DND-41 (cell line): ENCODE measurements at regions not wholly inside any gene's neighbourhood (a gene's known extent, or its start where the extent isn't known, plus 50 kb on each side); places are given as distances from the start of the nearest gene placed in this dataset.

Experiments used
- ATAC-seq: fragments of 200-7000 bp; cut with Tn5 transposase; 3 replicates; pipeline ENCODE4 v1.9.1; 2021; ENCODE audit warnings: low read depth; ENCODE audit not compliant: insufficient read depth
- DNase-seq: peaks from one replicate; pipeline ENCODE4 v3.0.0-alpha.2; 2020
- H2AFZ ChIP-seq: 2 replicates; pipeline ENCODE4 v1.6.0; 2012; ENCODE audit warnings: low read depth, low read length
- H3K27ac ChIP-seq: 2 replicates; pipeline ENCODE4 v1.5.1; 2012; ENCODE audit warnings: low read length, inconsistent platforms
- H3K27me3 ChIP-seq: fragments of 200-600 bp; sonication (generic); 2 replicates; pipeline ENCODE4 v1.6.0; 2012; ENCODE audit warnings: low read length, mild to moderate bottlenecking, inconsistent platforms; ENCODE audit not compliant: insufficient read depth, poor library complexity
- H3K36me3 ChIP-seq: 2 replicates; pipeline ENCODE4 v1.5.1; 2012; ENCODE audit warnings: low read length, inconsistent platforms; ENCODE audit not compliant: insufficient read depth
- H3K4me1 ChIP-seq: 2 replicates; pipeline ENCODE4 v1.5.1; 2012; ENCODE audit warnings: mild to moderate bottlenecking, low read length; ENCODE audit not compliant: insufficient read depth
- H3K4me2 ChIP-seq: 2 replicates; pipeline ENCODE4 v1.6.0; 2012; ENCODE audit warnings: mild to moderate bottlenecking, moderate library complexity, low read length, inconsistent platforms; ENCODE audit not compliant: insufficient read depth
- H3K4me3 ChIP-seq, 2 experiments: fragments of 200-600 bp in 1 of 2; shearing (Covaris generic) in 1 of 2; 2 replicates each; pipeline ENCODE4 v1.5.1; 2012 to 2016; ENCODE audit warnings: inconsistent platforms in 2 of 2, low read length in 2 of 2, mild to moderate bottlenecking in 2 of 2, low read depth in 1 of 2, moderate library complexity in 1 of 2
- H3K79me2 ChIP-seq: 2 replicates; pipeline ENCODE4 v1.6.0; 2012; ENCODE audit warnings: low read length, inconsistent platforms; ENCODE audit not compliant: insufficient read depth
- H3K9ac ChIP-seq: 2 replicates; pipeline ENCODE4 v1.6.0; 2012; ENCODE audit warnings: low read depth, mild to moderate bottlenecking, inconsistent platforms, low read length, moderate library complexity
- H3K9me3 ChIP-seq: 2 replicates; pipeline ENCODE4 v1.5.1; 2012; ENCODE audit warnings: low read length, moderate library complexity, mild to moderate bottlenecking, inconsistent platforms; ENCODE audit not compliant: insufficient read depth, severe bottlenecking
- H4K20me1 ChIP-seq: 2 replicates; pipeline ENCODE4 v1.6.0; 2012; ENCODE audit warnings: low read length; ENCODE audit not compliant: insufficient read depth
- CTCF ChIP-seq: IDR thresholded peaks from 2 replicates; pipeline ENCODE4 v1.5.1; 2012; ENCODE audit warnings: borderline replicate concordance, low read length, moderate library complexity, mild to moderate bottlenecking; ENCODE audit not compliant: poor library complexity, severe bottlenecking; ENCODE audit errors: extremely low read depth
- EZH2 ChIP-seq: IDR thresholded peaks from 3 replicates; pipeline ENCODE4 v1.6.1; 2012; ENCODE audit warnings: borderline replicate concordance, low read depth, mild to moderate bottlenecking, moderate library complexity, low read length, inconsistent platforms; ENCODE audit not compliant: severe bottlenecking

- Histone ChIP-seq H2AFZ (no peak overlapping the region), H3K79me2 (no peaks in the 10 kb centered on the region), H3K36me3 (no peaks in the 10 kb centered on the region), H3K4me3 (no peak overlapping the region), H3K27ac (no peak overlapping the region), H3K9ac (no peak overlapping the region), H3K9me3 (no peaks in the 10 kb centered on the region), H4K20me1 (peaks cover 3% of the 10 kb centered on the region; the same call in 1 of the 2 replicates), H3K4me2 (no peak overlapping the region), H3K4me1 (no peaks in the 10 kb centered on the region), H3K27me3 (peaks cover 7% of the 10 kb centered on the region)
- DNase-seq: no peak
- no peak for ATAC-seq
- no peak for TF ChIP-seq EZH2
- no peak for TF ChIP-seq CTCF
Observed at GRCh38 chr12:107616941-107617340, 68.7 kb upstream of the PWP1 start.

- ATAC-seq (no peak), DNase-seq (no peak)
- H3K79me2 ChIP-seq: no peaks in the 10 kb centered on the region
- TF ChIP-seq EZH2 (no peak), CTCF (no peak)
- H3K4me3 ChIP-seq: no peak overlapping the region
- no peak overlapping the region for H3K27ac ChIP-seq
- H3K4me1 ChIP-seq: no peaks in the 10 kb centered on the region
- peaks cover 7% of the 10 kb centered on the region for H3K27me3 ChIP-seq
- no peak overlapping the region for H2AFZ ChIP-seq
- H3K9ac ChIP-seq: no peak overlapping the region
- H3K36me3 ChIP-seq: no peaks in the 10 kb centered on the region
- H4K20me1 ChIP-seq: peaks cover 3% of the 10 kb centered on the region; the same call in 1 of the 2 replicates
- H3K9me3 ChIP-seq: no peaks in the 10 kb centered on the region
- H3K4me2 ChIP-seq: no peak overlapping the region
Observed at GRCh38 chr12:107618106-107618505, 67.5 kb upstream of the PWP1 start.

GRCh38 chr12:107619831-107620230, 65.8 kb upstream of the PWP1 start:
- no peak for TF ChIP-seq EZH2
- no peak for TF ChIP-seq CTCF
- Histone ChIP-seq H3K9ac (no peak overlapping the region), H3K4me3 (no peak overlapping the region), H2AFZ (no peak overlapping the region), H3K9me3 (no peaks in the 10 kb centered on the region), H3K79me2 (no peaks in the 10 kb centered on the region), H3K4me1 (no peaks in the 10 kb centered on the region), H3K27me3 (peaks cover 5% of the 10 kb centered on the region), H3K27ac (no peak overlapping the region), H4K20me1 (peaks cover 3% of the 10 kb centered on the region; the same call in 1 of the 2 replicates), H3K4me2 (no peak overlapping the region), H3K36me3 (no peaks in the 10 kb centered on the region)
- DNase-seq: no peak
- no peak for ATAC-seq

GRCh38 chr12:107622001-107622400, 63.6 kb upstream of the PWP1 start:
- H3K27ac ChIP-seq: no peak overlapping the region
- H3K79me2 ChIP-seq: no peaks in the 10 kb centered on the region
- H3K4me3 ChIP-seq: no peak overlapping the region
- TF ChIP-seq EZH2 (no peak), CTCF (peak; percentile 53)
- DNase-seq: no peak
- no peaks in the 10 kb centered on the region for H3K36me3 ChIP-seq
- no peaks in the 10 kb centered on the region for H3K4me1 ChIP-seq
- H3K4me2 ChIP-seq: no peak overlapping the region
- H4K20me1 ChIP-seq: peaks cover 3% of the 10 kb centered on the region; the same call in 1 of the 2 replicates
- no peaks in the 10 kb centered on the region for H3K9me3 ChIP-seq
- no peak for ATAC-seq
- H3K9ac ChIP-seq: no peak overlapping the region
- no peak overlapping the region for H2AFZ ChIP-seq
- no peaks in the 10 kb centered on the region for H3K27me3 ChIP-seq
